GM12872 (cell line): ENCODE measurements at regions not wholly inside any gene's neighbourhood (a gene's known extent, or its start where the extent isn't known, plus 50 kb on each side); places are given as distances from the start of the nearest gene placed in this dataset.

Experiments
- CTCF ChIP-seq: IDR thresholded peaks from 3 replicates; pipeline ENCODE4 v1.5.1; 2011; ENCODE audit warnings: low read depth, mild to moderate bottlenecking, low read length, moderate library complexity; ENCODE audit not compliant: insufficient read depth

- no peak for TF ChIP-seq CTCF
Measured at GRCh38 chr2:65549631-65550030, 117.2 kb upstream of the SPRED2 start.

- TF ChIP-seq CTCF, result no peak
Measured at GRCh38 chr2:65549257-65549627, 116.8 kb upstream of the SPRED2 start.

- no peak for TF ChIP-seq CTCF
Measured at GRCh38 chr2:65548576-65549256, 116.3 kb upstream of the SPRED2 start.

GRCh38 chr2:65548064-65548463 lies 115.7 kb upstream of the SPRED2 start:
- no peak for TF ChIP-seq CTCF

- TF ChIP-seq CTCF, result no peak
Measured at GRCh38 chr2:65545837-65546805, 113.7 kb upstream of the SPRED2 start.

- no peak for TF ChIP-seq CTCF
Measured at GRCh38 chr2:65541773-65542172, 109.4 kb upstream of the SPRED2 start.

GRCh38 chr2:65539633-65540032 lies 107.2 kb upstream of the SPRED2 start:
- no peak for TF ChIP-seq CTCF
